ENCODE measurements at regions not wholly inside any gene's neighbourhood (a gene's known extent, or its start where the extent isn't known, plus 50 kb on each side); places are given as distances from the start of the nearest gene placed in this dataset.

DNA sequence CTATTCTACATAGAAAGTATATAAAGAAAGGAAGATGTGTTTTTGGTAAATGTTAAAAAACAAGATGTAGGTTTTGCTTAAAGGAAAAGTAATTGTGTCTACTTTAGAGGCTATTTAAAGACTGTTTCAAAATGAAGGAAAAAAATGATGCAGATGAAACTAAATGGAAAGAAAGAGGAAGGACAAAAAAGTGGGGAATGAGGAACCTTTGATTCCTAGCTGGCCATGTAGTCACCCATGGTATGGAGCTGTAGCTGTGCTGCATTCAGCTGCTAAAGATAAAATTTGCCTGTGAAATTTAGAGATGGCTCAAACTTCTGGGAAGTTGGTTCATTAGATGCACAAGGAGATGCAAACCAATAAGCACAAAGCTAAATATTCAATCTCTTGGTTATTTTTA is 86.8 kb upstream of the SERBP1 start (continued):
- TF ChIP-seq CBX5 (IDR thresholded peaks at IDR 0.05; ENCODE audit: low read depth, low read length) (no peak), KDM5A (IDR thresholded peaks at IDR 0.05; ENCODE audit: low read length) (no peak), CEBPB (IDR thresholded peaks at IDR 0.05; ENCODE audit: low read depth, low read length) (no peak), RAD21 (IDR thresholded peaks at IDR 0.05 in 1 of 2, conservative IDR thresholded peaks at IDR 0.05 in 1 of 2; ENCODE audit: low read depth in 2 of 2, low read length in 2 of 2) (no peak), SIRT6 (IDR thresholded peaks at IDR 0.05; ENCODE audit: low read length) (no peak)
- TF ChIP-seq, protein P1, sequence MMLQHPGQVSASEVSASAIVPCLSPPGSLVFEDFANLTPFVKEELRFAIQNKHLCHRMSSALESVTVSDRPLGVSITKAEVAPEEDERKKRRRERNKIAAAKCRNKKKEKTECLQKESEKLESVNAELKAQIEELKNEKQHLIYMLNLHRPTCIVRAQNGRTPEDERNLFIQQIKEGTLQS (IDR thresholded peaks at IDR 0.05; ENCODE audit: insufficient read depth, low read depth, low read length) = no peak

Data from H1 (cell line).